HG02885 (cell line): ENCODE measurements at regions not wholly inside any gene's neighbourhood (a gene's known extent, or its start where the extent isn't known, plus 50 kb on each side); places are given as distances from the start of the nearest gene placed in this dataset.

Experiments
- ATAC-seq: cut with Tn5 transposase; IDR thresholded peaks from one replicate; pipeline ENCODE4 v1.9.1; 2021; ENCODE audit warnings: mild to moderate bottlenecking; ENCODE audit not compliant: unreplicated experiment, poor library complexity

DNA sequence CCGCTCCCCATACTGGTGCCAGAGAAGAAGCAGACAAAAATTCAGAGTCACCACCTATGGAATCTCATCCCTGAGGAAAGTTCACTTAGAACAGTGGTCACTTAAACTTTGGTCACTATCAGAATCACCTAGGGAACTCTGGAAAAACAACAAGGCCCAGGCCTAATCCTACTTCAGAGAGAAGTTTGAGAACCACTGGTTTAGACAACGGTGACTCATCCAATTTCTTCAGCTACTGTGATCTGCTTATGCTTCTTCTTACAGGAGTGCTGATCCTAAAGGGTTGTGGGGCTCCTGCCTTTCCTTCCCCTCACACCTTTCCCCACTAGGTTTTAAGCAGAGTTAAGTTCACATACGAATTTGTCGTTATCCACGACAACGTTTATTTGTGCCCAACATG lies 194.7 kb upstream of the KLF4 start:
- ATAC-seq, result no peak

GRCh38 chr9:107683566-107683965 lies 194.0 kb upstream of the KLF4 start:
- ATAC-seq, result no peak

GRCh38 chr9:107681988-107682387 lies 192.4 kb upstream of the KLF4 start:
- no peak for ATAC-seq

DNA sequence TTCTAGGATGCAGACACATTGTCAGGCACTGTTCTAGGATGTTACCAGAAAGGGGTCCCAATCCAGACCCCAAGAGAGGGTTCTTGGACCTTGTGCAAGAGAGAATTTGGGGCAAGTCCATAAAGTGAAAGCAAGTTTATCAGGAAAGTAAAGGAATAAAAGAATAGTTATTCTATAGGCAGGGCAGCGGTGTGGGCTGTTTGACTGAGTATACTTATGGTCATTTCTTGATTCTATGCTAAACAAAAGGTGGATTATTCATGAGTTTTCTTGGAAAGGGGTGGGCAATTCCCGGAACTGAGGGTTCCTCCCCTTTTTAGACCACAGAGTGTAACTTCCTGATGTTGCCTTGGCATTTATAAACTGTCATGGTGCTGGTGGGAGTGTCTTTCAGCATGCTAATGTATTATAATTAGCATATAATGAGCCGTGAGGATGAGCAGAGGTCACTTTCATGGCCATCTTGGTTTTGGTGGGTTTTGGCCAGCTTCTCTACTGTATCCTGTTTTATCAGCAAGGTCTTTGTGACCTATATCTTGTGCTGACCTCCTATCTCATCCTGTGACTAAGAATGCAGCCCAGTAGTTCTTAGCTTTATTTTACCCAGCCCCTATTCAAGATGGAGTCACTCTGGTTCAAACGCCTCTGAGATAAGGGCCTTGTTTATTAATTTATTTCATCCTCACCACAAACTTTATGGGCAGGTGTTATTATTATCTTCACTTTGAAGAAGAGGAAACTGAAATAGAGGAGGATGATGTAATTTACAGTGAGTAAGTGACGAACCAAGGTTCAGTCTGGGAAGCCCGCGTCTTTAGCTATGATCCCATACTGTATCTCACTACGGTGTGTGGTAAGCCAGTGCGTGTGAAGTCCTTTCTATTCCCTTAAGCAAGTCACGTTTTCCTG lies 186.0 kb upstream of the KLF4 start:
- ATAC-seq, result no peak

DNA sequence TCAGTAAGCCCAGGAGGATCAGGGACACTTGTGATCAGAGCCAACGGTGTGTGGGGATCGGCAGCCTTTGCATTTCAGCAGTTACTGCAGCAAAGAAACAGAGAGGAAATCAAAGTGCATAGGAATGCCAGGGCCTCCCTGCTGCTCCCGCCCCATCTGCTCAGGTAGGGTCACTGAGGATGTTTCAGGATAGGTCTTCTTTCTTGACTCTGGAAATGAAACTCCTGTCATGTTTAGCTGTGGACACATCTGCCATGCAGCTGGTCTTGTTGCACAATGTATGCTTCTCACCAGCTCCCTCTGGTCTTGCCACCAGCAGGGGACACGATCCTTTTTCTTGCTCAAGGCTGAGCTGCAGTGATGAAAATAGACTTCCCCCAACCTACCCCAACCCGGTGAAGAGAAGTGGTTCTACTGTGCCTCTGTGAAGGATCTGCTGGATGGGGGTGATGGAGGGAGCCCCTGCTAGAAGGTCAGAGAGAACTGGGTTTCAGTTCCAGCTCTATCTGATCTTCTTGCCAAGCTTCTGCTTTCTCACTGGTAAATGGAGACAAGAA lies 185.2 kb upstream of the KLF4 start:
- ATAC-seq, result no peak

- ATAC-seq, result no peak
Observed at GRCh38 chr9:107673861-107674720, 184.5 kb upstream of the KLF4 start.

GRCh38 chr9:107671588-107671987 lies 182.0 kb upstream of the KLF4 start:
- no peak for ATAC-seq

DNA sequence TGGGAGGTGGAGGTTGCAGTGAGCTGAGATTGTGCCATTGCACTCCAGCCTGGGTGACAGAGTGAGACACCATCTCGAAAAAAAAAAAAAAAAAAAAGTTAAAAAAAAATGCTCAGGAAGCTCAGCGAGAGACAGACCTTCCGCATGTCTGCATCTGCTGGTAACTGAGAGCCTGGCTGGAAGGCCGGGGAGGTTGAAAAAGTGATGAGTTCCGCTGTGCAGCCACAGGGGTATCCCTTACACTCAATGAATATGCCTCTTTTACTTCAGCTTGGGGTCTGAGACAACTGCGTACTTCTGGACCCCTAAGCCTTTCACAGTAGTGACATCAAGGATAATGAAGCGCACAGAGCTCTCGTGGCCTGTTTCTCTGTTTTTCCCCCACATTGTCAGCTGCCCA lies 179.9 kb upstream of the KLF4 start:
- no peak for ATAC-seq

DNA sequence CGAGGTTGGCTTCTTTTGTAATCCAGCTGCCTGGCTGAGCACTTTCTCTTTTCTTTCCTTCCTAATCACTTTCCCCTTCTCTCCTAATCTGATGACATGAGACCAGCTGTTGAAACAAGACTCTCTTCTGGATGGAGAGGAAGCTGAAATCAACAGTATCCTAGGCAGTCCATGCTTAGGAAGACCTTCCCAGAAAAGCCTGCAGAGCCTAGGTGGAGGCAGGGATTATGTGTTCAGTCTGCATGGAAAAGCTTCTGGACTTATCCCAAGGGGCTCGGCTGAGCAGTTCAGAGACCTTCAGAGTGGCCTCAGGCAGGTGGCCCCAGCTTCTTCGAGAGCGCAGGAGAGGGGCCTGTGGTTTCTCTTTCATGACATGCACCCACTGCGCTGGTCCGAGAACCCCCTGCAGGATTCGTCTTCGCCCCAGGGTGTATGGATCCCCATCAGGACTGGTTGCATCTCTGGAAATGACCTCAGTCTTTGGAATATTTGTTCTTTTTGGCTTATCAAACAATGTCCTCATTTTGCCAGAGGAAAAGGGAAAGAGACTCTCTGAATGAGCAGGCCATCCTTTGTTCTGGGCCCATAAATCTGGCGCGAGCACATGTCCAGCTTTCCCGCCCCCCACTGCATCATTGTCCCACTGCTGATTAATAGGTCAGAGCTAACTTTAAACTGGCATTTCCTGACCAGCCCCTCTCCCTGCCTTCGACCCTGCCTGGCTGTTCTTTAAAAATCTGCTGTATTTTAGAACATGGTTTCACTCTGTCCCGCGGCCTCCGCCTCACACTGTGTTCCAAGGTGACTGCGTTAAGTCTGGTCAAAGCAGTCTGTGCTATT lies 177.9 kb upstream of the KLF4 start:
- no peak for ATAC-seq

DNA sequence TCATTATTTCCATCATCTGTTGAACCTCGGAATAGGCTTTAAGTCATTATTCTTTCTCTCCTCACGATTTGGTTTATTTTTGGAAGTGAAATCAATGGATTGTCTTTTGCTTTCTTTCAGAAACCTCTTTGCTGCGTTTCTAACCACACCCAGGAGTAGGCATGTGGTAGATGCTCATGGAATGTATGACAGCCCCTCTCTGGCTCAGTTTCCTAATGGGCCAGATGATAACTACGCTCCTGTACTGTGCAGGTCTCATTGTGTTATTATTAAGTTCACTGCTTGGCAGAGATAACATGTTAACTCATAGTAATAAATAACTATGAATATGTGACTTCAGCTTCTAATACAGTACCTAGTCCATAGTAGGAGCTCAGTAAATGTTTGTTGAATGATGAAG lies 175.5 kb upstream of the KLF4 start:
- no peak for ATAC-seq

GRCh38 chr9:107660976-107661375 lies 171.4 kb upstream of the KLF4 start:
- ATAC-seq, result no peak

- no peak for ATAC-seq
Observed at GRCh38 chr9:107653263-107653821, 163.8 kb upstream of the KLF4 start.

- ATAC-seq, result no peak
Observed at GRCh38 chr9:107650995-107651394, 161.4 kb upstream of the KLF4 start.

DNA sequence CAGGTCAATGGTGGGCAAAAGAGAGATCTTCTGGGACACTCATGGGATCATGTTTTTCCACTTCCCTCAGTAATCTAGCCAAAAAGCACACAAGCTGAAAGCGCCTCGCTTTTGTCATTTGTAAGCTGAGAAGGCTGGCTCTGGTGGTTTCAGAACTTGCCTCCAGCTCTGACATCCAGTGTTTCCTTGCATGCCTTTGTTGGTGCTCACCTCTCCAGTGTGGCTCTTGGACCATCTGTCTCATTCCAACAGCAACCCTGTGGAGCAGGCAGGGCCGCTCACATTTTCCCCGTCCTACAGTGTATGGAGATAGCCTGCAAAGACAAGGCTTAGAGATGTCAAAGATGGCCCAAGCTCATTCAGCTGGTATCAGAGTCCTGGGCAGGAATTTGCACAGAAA lies 160.8 kb upstream of the KLF4 start:
- no peak for ATAC-seq

GRCh38 chr9:107648153-107648715 lies 158.7 kb upstream of the KLF4 start:
- ATAC-seq, result no peak

- no peak for ATAC-seq
Observed at GRCh38 chr9:107647611-107648010, 158.0 kb upstream of the KLF4 start.

- ATAC-seq, result no peak
Observed at GRCh38 chr9:107647141-107647540, 157.6 kb upstream of the KLF4 start.

GRCh38 chr9:107645464-107645833 lies 155.9 kb upstream of the KLF4 start:
- no peak for ATAC-seq

- no peak for ATAC-seq
Observed at GRCh38 chr9:107644733-107645463, 155.3 kb upstream of the KLF4 start.
